ENCODE measurements at regions not wholly inside any gene's neighbourhood (a gene's known extent, or its start where the extent isn't known, plus 50 kb on each side); places are given as distances from the start of the nearest gene placed in this dataset.

DNA sequence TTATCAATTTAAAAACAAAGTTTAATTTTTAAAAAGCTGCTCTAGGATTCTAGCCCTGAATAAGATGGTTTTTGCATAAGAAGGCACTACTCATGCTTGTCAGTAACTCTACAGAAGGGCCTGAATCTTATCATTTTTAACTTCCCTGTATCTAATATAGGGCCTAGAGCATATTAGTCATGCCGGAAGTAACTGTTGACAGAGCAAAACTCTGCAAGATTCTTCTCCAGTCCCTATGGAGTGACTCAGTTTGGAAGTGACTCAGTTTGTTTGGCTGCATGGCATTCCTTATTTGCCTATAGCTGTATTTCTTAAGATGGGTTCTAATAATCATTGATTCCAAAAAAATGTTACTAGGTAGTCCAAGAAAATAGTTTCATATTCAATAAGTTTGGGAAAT lies 431.8 kb upstream of the HTR2C start:
- TF ChIP-seq, protein P1, sequence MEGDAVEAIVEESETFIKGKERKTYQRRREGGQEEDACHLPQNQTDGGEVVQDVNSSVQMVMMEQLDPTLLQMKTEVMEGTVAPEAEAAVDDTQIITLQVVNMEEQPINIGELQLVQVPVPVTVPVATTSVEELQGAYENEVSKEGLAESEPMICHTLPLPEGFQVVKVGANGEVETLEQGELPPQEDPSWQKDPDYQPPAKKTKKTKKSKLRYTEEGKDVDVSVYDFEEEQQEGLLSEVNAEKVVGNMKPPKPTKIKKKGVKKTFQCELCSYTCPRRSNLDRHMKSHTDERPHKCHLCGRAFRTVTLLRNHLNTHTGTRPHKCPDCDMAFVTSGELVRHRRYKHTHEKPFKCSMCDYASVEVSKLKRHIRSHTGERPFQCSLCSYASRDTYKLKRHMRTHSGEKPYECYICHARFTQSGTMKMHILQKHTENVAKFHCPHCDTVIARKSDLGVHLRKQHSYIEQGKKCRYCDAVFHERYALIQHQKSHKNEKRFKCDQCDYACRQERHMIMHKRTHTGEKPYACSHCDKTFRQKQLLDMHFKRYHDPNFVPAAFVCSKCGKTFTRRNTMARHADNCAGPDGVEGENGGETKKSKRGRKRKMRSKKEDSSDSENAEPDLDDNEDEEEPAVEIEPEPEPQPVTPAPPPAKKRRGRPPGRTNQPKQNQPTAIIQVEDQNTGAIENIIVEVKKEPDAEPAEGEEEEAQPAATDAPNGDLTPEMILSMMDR (conservative IDR thresholded peaks at IDR 0.05; ENCODE audit: low read length): no peak
- peak; percentile 0 for DNase-seq (ENCODE audit: low read depth)
- no peak overlapping the region for H3K4me3 ChIP-seq (ENCODE audit: low read length)

- DNase-seq (ENCODE audit: low read depth): no peak
- TF ChIP-seq, protein P1 (conservative IDR thresholded peaks at IDR 0.05; ENCODE audit: low read length): no peak
Observed at GRCh38 chrX:114134465-114134864, 449.4 kb upstream of the HTR2C start.

DNA sequence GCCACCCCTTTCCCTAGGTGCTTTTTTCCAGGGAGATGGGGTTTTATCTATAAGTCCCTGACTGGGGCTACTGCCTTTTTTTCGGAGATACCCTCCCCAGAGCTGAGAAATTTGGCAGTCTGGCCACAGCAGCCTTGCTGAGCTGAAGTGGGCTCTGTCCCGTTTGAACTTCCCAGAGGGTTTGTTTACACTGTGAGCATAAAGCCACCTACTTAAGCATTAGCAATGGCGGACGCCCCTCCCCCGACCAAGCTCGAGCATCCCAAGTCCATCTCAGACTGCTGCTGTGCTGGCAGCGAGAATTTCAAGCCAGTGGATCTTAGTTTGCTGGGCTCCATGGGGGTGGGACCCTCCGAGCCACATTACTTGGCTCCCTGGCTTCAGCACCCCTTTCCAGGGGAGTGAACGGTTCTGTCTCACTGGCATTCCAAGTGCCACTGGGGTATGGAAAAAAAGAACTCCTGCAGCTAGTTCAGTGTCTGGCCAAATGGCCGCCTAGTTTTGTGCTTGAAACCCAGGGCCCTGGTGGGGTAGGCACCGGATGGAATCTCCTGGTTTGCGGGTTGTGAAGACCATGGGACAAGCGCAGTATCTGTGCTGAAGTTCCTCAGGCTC lies 456.4 kb upstream of the HTR2C start:
- DNase-seq (ENCODE audit: low read depth): no peak
- no peak overlapping the region for H3K4me3 ChIP-seq (ENCODE audit: low read length)
- TF ChIP-seq, protein P1 (conservative IDR thresholded peaks at IDR 0.05; ENCODE audit: low read length): no peak

More at GRCh38 chrX:114134465-114134864, 449.4 kb upstream of the HTR2C start:
- H3K4me3 ChIP-seq (ENCODE audit: low read length): no peak overlapping the region

GRCh38 chrX:114127005-114127404 lies 456.9 kb upstream of the HTR2C start:
- no peak for DNase-seq (ENCODE audit: low read depth)
- TF ChIP-seq, protein P1 (conservative IDR thresholded peaks at IDR 0.05; ENCODE audit: low read length): no peak
- H3K4me3 ChIP-seq (ENCODE audit: low read length): no peak overlapping the region

GRCh38 chrX:114101081-114101480 lies 482.8 kb upstream of the HTR2C start:
- no peak overlapping the region for H3K4me3 ChIP-seq (ENCODE audit: low read length)
- DNase-seq (ENCODE audit: low read depth): no peak
- TF ChIP-seq, protein P1 (conservative IDR thresholded peaks at IDR 0.05; ENCODE audit: low read length): no peak

- TF ChIP-seq, protein P1 (conservative IDR thresholded peaks at IDR 0.05; ENCODE audit: low read length): no peak
- no peak for DNase-seq (ENCODE audit: low read depth)
Observed at GRCh38 chrX:114097866-114098265, 486.0 kb upstream of the HTR2C start.

DNA sequence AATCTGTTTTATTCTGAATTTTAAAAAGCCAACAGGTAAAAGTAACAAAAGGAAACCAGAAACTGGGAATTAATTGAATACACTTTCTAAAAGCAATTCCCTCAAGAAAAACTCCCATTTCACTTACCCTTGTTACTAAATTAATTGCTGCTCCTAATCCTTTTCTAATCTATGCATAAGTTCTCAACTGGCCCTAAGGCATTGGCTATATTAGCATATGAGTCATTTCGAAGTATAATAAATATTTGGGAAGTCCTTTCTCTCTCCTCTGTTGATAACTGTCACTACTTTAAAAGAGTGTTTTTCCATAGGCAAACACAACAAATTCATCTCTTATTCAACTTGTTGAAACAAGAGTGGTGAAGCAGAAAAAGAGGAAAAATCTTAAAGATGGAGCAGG lies 486.5 kb upstream of the HTR2C start:
- TF ChIP-seq, protein P1 (conservative IDR thresholded peaks at IDR 0.05; ENCODE audit: low read length): no peak
- DNase-seq (ENCODE audit: low read depth): no peak

More at GRCh38 chrX:114097866-114098265, 486.0 kb upstream of the HTR2C start:
- no peak overlapping the region for H3K4me3 ChIP-seq (ENCODE audit: low read length)

More for the DNA sequence above, 486.5 kb upstream of the HTR2C start:
- no peak overlapping the region for H3K4me3 ChIP-seq (ENCODE audit: low read length)
